ENCODE measurements at regions not wholly inside any gene's neighbourhood (a gene's known extent, or its start where the extent isn't known, plus 50 kb on each side); places are given as distances from the start of the nearest gene placed in this dataset.
"Not testable (repeated sequence)": the region's sequence is repeated elsewhere in the genome, so short reads cannot be mapped to it uniquely, and the experiment has no call there.

- DNase-seq (ENCODE audit: extremely low read depth in 1 of 2, low read depth in 1 of 2) = no peak
Measured at GRCh38 chr1:147071142-147071541, 101.1 kb downstream of the PRKAB2 start.

DNA sequence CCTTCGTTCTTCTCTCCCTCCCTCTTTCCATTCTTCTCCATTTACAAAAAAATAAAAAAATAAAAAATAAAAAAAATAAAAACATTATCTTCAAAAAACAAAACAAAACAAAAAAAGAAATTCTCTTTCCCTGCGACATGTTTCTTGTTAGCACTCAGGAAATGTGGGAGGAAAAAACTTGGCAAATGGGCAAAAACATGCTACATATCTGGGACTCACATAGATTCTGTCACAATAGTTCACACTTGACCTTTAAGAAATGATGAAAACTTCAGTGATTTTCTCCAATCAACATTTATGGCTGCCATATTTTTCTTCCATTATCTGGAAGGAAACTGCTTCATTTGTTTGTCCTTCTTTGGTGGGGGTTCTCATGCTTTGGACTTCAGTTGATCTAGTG, 109.3 kb downstream of the PRKAB2 start:
- no peak for DNase-seq (ENCODE audit: extremely low read depth in 1 of 2, low read depth in 1 of 2)

DNA sequence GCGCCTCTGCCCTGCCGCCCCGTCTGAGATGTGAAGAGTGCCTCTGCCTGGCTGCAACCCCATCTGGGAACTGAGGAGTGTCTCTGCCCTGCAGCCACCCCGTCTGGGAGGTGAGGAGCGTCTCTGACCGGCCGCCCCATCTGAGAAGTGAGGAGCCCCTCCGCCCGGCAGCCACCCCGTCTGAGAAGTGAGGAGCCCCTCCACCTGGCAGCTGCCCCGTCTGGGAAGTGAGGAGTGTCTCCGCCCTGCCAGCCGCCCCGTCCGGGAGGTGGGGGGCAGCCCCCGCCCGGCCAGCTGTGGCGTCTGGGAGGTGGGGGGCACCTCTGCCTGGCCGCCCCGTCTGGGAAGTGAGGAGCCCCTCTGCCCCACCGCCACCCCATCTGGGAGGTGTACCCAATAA, 110.4 kb downstream of the PRKAB2 start:
- DNase-seq (ENCODE audit: extremely low read depth in 1 of 2, low read depth in 1 of 2) = not testable (repeated sequence)

DNA sequence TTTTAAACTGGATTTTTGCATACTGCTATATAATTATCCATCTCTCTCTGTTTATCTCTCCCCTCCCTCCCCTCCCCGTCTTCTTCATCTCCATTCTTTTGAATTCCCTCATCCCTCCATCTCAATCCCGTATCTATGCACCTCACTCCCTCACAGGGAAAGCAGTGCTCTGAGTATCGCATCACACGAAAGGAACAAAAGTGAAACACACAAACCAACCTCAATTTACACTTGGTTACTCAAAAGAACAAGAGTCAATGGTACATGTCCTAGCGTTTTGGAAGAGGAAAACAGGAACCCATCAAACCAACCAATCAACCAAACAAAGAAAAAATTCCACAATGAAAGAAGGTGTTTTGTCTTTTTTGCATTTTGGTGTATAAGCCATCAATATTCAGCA, 115.1 kb downstream of the NBPF12 start:
- DNase-seq (ENCODE audit: extremely low read depth in 1 of 2, low read depth in 1 of 2) = no peak

GRCh38 chr1:147052677-147053076, 114.6 kb downstream of the NBPF12 start:
- DNase-seq (ENCODE audit: extremely low read depth in 1 of 2, low read depth in 1 of 2) = no peak

DNA sequence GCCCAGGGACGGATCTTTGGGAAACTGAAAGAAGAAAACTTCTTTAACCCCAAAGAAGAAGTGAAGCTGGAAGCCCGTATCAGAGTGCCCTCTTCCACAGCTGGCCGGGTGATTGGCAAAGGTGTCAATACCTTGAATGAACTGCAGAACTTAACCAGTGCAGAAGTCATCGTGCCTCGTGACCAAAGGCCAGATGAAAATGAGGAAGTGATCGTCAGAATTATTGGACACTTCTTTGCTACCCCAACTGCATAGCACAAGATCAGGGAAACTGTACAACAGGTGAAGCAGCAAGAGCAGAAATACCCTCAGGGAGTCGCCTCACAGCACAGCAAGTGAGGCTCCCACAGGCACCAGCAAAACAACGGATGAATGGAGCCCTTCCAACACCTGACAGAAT, 114.0 kb downstream of the NBPF12 start:
- DNase-seq (ENCODE audit: extremely low read depth in 1 of 2, low read depth in 1 of 2) = no peak

- no peak for DNase-seq (ENCODE audit: extremely low read depth in 1 of 2, low read depth in 1 of 2)
Measured at GRCh38 chr1:147051136-147051535, 113.0 kb downstream of the NBPF12 start.

DNA sequence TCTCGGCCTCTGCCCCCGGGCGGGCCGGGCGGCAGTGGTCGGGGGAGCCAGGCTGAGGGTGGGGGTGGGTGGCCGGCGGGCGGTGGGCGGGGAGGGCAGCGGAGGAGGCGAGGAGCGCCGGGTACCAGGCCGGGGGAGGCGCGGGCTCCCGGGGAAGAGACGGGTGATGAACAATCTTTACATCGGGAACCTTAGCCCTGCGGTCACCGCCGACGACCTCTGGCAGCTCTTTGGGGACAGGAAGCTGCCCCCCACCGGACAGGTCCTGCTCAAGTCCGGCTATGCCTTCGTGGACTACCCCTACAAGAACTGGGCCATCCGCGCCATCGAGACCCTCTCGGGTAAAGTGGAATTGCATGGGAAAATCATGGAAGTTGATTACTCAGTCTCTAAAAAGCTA, 112.5 kb downstream of the NBPF12 start:
- no peak for DNase-seq (ENCODE audit: extremely low read depth in 1 of 2, low read depth in 1 of 2)

DNA sequence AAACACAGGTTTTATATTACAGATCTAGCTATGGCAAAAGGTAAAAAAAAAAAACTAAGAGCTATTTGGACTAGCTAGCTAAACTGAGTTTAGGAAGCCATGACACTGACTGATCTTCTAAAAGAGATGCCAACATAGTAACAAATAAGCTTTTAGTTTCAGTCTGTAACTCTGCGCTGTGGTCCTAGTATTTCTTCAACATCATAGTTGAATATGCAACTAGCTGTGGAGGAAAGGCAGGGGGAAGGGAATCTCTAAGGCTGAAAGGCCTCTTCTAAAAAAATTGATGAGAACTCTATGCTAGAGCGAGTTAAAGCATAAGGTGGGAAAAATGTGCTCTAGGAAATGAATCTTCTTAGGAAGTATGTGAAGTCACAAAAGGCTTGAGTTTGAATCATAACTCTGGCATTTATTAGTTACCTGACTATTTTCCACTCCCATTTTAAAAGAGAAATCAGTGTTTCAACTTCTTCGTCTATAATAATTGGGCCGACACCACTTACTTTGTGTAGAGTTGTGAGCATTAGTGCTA, 108.8 kb downstream of the NBPF12 start:
- not testable (repeated sequence) for DNase-seq (ENCODE audit: extremely low read depth in 1 of 2, low read depth in 1 of 2)

DNA sequence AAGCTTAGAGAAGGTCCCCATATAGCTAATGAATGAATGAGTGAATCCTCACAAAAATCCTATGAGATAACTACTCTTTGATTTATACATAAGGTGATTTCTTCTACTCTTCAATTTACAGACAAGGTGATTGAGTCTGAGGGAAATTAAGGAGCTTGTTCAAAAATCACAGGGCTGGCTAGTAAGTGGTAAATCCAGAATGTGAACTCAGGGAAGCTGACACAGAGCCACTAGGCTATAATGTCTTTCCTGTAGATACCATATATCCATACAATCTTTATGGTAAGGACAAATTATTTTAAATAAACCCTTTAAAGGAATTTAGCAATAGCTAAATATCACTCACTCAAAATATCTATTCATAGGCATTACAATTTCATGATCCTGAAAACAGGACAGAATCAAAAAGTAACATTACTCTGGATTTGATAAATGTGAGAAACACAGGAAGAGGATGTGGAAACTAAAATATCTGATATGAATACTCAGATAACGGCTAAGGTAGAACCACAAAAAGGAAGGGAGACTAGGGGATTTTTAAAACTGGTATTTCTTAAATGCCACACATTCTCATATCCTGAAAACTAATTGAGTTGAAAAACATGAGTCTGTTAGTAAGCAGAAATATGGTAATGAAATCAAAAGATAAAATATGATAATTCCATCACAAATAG, 108.2 kb downstream of the NBPF12 start:
- no peak for DNase-seq (ENCODE audit: extremely low read depth in 1 of 2, low read depth in 1 of 2)
